IPS-NIHi11 (cell line): ENCODE measurements at regions not wholly inside any gene's neighbourhood (a gene's known extent, or its start where the extent isn't known, plus 50 kb on each side); places are given as distances from the start of the nearest gene placed in this dataset.
A peak's percentile ranks its signal among the peaks of the same experiment; 100 is the strongest.

Experiments used
- DNase-seq: peaks from one replicate; pipeline ENCODE4 v3.0.0; 2012; ENCODE audit warnings: mixed read lengths, low spot score

DNA sequence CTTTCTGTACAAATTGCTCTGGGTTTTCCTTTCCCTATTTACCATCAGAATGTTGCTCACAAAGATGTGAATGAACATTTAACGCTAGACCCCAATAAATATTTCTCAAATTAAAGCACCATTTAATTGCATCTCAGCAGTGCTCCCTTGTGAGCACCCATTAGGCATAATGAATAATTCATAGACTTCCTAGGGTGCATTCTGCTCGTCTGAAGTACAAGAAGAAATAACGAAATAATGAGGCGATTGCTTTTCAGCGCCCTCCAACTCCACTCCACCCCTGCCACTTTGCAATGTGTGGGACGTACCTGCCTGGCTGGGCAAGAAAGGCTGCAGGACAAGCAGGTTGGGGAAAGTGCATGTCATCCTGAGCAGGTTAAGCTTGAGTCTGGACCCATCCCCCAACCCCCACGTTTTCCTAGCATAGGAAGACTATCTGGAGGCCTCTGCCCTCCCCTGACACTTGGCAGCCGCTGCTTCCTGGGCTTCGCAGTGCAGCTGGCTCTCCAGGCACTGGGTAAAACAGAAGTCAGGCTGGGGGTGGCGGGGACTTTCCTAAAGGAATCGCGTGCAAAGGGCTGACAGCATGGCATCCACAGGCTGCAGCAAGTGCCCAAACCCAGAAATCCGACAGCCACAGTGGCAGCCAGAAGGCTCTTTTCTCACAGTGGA is 253.7 kb downstream of the DUSP6 start:
- peak; percentile 54 for DNase-seq

DNA sequence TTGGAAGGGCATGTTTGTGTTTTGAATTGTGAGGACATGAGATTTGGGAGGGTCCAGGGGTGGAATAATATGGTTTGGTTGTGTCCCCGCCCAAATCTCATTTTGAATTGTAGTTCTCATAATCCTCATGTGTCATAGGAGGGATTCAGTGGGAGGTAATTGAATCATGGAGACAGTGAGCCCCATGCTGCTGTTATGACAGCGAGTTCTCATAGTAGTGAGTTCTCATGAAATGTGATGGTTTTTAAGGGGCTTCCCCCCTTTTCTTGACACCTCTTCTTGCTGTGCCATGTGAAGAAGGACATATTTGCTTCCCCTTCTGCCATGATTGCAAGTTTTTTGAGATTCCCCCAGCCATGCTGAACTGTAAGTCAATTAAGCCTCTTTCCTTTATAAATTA is 260.0 kb downstream of the DUSP6 start:
- DNase-seq: no peak

DNA sequence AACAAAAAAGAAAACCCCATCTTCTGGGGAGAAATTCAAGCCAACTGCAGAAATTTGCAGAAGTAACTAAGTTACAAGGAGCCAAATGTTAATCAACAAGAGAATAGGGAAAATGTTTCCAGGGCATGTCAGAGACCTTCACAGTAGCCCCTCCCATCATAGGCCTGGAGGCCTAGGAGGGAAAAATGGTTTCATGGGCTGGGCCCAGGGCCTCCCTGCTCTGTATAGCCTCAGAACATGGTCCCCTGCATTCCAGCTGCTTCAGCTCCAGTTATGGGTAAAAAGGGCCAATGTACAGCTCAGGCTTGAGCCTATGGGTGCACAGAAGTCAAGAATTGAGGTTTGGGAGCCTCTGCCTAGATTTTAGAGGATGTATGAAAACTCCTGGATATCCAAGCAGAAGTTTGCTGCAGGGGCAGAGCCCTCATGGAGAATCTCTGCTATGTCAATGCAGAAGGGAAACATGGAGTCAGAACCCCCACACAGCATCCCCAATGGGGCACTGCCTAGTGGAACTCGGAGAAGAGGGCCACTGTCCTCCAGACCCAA is 260.9 kb downstream of the DUSP6 start:
- DNase-seq: no peak

DNA sequence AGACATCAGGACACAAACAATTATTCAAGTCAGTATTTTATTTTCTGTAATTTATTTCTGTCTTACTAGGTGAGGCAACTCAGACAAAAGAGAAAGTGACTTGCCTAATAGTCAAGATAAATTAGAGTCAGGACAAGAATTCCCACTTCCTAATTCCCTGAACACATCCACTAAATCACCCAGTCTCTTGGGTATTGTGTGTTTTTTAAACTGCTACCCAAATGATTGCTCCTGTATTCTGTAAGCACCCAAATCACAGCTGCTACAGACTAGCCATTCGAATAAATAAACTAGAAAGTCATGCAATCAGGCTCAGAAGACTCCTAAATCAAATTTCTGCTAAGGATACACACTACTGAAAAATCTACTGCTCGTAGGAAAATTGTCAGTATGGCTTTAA is 263.0 kb downstream of the DUSP6 start:
- no peak for DNase-seq

DNA sequence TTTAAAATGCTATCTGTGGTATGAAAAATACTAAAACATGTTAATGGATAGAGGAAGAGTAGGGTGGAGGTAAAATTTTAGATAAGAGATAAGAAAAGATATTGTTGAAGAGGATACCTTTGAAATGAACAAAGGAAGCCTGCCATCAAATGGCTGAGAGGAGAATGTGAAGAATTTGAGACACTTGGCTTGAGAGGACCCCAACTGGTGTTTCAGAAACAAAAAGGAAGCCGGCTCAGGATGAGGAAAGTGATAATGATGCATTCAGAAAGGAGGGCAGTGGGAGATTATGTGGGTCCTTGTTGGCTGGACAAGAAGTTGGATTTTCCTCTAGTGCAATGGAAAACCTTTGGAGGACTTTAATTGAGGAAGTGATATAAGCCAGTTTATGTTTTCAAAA is 264.4 kb downstream of the DUSP6 start:
- DNase-seq: no peak

DNA sequence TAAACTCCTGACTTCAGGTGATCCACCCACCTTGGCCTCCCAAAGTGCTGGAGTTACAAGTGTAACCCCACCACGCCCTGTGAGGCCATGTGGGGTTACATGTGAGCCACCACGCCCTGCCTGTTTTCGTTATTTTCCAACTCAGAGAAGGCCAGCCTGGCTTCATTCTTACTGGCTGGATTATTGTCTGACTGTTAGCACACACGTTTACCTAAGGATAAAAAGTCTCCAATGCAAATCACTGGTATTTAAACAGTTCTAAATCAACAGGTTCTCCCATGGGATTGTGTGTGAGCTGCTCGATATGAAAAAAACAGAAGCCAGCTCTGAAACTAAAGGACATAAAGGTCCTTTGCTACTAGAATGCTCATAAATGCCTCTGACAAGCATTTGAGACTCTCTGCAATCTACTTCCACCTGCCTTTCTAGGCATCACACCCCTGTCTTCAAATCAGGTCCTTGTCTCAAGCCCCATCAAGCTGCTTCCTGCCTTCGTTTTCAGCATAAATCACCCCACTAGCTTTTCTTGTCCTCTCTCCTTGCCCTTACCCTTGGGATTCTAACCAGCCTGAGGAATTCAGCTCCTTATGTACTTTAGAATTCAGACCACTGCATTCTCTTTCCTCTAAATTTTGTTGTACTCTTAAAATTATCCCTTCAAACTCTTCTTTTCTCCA is 265.0 kb downstream of the DUSP6 start:
- DNase-seq: no peak

DNA sequence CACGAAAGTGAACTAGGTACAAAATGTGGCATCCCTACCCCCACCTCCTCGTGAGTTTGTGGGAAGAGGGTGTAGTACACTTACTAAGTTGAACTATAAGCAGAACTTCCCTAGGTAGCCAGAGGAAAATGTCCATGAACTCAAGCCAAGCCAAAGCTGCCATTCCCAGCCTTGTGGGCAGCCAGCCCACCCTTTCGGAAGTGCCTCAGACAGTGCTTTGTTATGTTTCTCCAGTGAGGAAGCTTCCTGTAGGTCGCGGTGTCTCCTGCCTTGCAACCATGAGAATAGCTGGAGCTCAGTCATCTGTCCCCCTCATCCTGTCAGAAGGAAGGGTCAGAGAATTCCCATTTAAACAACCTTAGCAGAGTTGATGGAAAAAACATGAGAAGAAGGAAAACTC is 266.9 kb downstream of the DUSP6 start:
- DNase-seq: no peak

DNA sequence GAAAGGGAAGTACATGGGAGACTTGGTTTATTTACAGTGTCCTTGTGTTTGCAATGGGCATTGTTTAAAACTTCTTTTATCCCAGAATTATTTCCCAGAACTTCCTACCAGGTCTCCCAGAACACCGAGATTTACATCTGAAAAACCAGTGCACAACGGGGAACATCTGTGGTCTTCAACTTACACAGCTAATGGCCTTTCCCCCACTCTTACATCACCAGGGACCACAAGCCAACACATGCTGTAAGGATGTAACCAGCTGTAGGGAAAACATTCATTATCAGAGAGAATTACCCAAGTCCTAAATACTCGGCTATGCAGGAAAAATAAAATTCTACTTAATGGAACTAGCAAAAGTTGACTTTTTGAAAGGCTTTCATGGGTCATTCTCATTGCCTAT is 267.6 kb downstream of the DUSP6 start:
- no peak for DNase-seq

DNA sequence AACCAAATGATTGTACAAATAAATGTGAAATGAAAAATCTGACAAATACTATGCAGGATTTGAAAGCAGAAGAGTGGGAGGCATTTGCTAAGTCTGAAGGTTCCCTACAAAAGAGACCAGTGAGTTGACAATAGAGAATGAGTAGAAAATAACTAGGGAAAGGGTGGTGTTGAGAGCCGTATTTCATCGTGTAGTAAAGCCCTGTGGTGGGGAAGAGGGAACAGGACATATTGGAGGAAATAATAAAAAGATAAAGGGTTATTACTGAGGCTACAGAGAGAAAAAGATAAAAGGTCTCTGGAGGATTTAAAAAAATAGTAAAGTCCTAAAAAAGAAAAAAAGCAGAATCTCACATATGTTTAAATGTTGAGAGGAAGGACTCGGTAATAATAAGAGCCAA is 268.8 kb downstream of the DUSP6 start:
- DNase-seq: no peak

DNA sequence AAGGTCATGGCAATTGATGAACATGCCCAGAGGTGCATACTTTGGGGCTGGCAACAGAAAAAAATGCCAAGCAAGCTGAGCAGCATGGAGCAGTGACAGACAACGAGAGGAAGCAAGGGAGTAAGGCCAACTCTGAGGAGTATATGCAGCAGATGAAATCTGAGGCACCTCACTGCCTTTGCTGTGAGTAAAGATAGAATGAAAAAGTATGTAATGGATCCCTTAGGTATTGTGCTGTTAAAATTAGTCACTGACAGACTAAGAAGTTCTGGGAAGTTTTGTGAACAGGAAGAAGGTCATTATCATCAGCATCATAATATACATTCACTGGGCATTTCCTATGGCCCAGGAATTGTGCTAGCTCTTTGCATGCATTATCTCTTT is 269.9 kb downstream of the DUSP6 start:
- no peak for DNase-seq

DNA sequence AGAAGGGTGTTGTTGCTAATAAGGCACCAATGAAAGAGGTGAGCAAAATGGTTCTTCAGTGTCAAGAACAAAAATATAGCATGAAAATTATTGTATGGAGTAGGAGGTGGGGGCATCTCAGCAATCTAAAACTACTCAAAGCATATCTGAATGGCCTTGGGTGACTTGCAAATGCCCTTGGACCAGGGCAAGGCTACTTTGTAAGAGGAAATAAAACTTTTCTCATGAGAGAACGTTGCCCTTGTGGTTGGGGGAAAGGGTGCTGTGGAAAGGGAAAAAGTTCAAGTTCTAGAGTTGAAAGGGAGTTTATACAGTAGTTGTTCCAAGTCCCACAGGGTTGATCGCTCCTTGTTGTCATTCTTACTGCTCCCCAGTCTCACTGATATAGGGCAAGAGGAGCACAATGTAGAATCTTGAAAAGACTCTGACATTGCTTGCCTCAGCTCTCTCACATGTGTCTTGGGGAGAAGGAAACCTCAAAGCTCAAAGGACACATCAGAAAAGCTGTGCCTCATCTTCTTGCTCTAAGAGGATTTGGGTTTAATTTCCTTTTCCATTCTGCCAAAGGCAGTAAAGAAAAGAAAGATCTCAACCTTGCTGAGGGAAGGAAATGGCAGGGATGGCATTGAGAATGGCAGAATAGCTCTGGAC is 270.5 kb downstream of the DUSP6 start:
- DNase-seq: no peak

DNA sequence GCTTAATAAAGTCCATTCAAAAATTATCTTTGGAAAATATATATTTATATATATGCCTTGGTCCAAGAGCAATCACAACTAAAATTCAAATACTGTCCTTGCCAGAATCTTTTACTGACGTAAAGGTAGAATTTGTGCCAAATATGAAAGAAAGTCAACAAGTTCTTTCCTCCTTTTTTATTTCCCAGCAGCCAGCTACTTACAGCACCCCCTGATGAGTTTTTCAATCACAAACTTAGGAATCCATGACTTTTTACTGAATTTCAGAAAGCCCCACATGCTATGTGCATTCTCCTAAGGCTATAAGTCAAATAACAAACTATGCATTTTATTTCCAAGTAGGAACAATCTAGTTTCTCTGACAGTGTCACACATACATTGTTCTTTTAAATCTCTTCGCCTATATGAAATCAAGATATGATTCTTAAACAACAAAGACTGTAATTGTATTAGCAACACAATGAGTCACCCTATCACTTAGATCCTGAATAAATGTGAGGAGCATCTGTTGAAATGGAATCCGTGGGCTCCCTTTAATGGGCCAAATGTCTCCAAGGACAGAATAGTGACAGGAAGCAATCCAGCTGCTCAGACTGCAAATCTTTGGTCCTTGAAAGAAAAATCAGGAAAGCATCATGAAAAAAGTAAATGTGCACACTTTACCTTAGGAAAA is 271.4 kb downstream of the DUSP6 start:
- DNase-seq: no peak

DNA sequence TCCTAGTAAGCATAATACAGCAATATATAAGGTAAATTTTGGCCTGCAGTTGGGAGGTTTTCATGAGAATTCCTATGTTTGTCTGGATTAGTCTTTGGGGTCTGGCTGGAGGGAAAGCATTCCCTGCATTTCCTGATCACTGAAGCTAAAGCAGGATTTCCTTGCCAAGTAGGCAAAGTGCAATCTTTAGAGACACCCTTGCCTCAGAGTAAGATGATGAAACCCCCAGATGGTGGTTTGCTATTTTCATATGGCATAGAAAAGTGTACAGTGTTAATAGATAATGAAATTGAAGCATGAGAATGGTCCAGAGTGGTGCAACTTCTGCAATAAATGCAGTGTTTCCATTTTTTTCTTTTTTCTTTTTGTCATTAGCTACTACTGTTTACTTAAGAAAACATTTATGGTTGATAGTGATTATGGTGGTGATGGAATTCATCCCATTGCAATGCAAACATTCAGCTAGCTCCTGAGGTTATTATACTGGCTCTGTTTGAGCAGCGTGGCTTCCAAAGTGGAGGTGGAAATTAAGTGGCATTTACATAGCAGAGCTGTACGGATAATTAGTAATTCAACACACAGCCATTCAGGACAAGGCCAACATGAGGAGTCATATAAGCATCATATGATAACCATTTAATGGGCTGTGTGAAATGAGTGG is 276.3 kb downstream of the DUSP6 start:
- no peak for DNase-seq

DNA sequence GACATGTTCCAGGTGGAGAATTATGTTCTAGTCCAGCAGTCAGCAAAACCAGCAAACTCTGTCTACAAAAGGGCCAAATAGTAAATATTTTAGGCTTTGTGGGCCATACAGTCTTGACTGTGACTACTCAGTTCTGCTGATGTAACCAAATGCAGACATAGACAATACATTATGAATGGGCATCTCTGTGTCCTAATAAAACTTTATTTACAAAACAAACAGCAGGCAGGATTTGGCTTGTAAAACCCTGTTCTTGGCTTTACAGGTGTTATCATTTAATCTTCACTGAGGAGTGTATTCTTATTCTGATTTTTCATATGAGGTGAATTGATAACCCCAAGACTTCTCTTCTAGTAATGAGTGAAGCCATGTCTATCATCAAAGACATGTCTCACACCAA is 278.6 kb downstream of the DUSP6 start:
- DNase-seq: no peak

DNA sequence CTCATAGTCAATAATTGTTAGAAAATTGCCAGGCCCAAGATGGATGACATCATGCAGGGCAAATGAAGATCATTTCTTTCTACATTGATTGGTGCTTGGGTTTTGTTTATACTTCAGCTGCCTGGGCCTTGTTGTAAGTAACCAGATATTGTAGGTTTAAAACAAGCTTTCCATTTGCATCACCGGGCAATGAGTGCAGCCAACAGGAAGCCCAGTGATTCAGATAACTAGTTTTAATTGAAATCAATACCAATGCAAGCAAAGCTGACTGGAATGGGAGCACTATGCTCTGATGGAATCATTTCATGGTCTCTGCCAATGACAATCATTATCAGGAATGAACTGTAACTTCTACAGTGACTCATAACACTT is 279.3 kb downstream of the DUSP6 start:
- no peak for DNase-seq

DNA sequence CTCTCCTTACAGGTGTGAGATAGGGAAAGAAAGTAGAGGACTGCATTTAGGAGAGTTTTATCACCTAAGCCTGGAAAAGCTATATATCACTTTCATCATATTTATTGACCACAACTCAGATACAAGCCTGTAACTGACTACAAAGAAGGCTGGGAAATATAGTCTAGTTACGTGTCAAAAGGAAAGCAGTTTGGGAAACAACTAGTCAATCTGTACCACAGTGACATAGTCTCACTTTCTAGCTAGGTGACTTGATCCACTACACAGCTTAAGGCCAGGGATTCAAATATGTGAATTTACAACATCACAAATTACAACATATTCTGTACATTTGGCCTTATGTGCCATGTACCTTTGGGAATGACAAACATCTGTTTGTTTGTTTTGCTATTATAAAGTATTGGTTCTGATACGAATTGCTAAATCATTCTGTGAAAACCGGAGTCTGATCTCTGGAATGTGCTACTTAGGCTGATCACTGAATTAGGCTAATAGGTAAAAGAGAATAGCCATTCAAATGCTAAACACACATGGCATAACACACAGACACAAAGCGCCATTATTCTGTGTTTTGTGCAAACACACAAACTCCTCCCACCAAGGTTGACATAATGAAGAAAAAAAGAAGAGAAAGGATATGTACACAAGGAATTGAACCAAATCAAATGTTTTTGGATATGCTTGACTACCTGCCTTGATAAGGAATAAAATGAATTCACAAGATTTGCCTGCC is 279.8 kb downstream of the DUSP6 start:
- DNase-seq: no peak

DNA sequence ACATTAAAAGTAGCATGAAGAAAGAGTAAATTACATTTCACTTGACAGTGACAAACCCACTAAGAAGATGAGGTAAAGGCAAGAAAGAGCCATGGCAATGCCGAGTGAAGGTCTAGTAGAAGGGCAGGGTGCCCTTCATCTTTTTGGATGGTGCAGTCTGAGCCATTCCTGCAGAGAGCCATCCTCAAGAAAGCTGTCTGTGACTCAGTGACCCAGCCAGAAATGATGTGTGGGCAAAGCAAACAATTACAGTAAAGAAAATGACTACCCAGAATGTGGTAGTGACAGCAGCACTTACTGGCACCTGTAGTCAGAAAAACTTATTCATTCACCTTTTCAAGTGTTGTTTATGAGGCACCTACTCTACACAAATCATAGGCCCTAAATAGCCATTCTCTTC is 281.7 kb downstream of the DUSP6 start:
- DNase-seq: no peak

DNA sequence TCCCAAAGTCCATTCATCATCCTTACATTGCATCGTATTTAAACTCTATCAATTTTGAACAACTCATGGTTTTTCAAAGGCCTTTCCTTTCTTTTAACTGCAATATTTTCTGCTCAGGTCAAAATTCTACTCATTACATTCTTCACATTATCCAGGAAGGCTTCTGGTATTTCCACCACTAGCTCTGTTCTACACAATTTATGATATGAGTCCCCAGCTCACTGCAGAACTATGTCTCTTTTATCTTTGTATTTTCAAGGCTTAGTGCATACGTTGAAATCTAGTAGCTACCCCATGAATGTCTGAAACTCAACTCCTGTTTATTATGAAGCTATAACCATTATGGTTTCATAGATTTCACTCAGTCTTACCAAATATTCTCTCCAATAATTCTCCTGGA is 282.9 kb downstream of the DUSP6 start:
- no peak for DNase-seq

DNA sequence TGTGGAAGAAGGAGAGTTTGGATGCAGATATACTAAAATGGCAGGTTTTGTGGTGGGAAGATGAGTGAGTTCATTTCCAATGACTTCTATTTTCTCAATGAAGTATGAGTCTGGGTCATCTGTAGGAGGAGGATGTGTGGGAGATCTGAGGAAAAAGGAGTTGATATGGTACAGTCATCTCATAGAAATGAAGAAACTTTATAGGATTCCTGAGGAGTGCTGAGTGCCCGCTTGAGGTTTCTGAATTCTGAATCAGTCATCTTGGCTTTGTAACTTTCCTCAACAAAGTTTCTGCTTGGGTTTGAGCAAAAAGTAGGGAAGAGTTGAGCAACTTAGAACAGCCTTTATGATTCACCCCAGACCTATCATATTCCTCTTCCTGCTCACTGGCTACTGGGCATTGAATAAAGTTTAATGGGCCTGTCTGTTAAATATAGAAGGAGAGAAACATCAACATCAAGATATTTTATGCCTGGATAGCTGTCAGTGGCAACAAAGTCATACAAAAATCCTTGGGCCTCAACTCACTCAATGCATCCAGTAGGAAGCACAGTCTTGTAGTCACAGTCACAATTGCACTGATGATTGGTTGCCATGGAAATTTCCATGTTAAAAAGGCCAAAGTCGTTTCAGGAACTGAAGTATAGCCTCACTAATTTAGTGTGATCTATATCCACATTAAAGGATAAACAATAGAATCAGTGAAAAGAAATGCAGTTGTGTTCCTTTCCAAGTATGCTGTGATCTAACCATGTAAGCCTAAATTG is 284.7 kb downstream of the DUSP6 start:
- DNase-seq: no peak

DNA sequence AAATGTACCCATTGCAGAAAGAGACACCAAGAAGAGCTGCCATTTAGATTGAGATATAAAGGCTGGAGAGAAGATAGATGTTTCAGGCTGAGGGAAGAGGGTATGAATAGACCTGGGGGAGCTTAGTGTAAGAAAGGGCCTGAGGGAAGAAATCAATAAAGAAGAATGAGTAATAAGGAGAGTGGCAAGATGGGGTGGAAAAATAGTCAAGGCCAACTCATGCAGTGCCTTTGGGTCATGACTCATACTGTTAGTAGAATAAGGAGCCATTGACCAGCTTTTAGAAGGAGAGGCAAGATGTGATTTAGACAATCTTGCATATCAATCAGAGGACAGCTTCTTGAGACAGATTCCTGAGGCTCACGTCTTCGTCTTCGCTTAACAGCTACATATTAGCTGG is 287.5 kb downstream of the DUSP6 start:
- no peak for DNase-seq

DNA sequence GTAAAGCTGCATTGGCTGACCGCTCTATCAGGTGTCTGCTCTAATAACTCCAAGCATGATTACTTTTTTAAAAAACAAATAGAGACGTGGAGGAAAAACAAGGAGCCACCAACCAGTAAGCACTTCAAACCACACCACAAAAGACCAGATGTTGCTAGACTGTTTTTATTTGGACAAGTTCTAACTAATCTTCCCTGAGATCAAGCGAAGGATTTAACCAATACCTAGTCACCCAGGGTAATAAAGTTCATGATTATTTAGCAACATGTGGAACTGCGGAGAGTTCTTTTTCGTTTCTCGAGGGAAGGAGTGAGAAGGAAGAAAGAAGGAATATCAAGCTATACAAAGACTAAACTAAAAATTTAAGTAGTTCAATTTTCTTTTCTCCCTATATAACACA is 288.1 kb downstream of the DUSP6 start:
- no peak for DNase-seq
